ENCODE measurements at regions not wholly inside any gene's neighbourhood (a gene's known extent, or its start where the extent isn't known, plus 50 kb on each side); places are given as distances from the start of the nearest gene placed in this dataset.

- TF ChIP-seq CTCF (IDR thresholded peaks at IDR 0.05) (no peak), POLR2A (IDR thresholded peaks at IDR 0.05) (no peak), EP300 (IDR thresholded peaks at IDR 0.05) (no peak)
Observed at GRCh38 chr2:13195270-13195669, 478.5 kb downstream of the TRIB2 start.

Data from tibial nerve (tissue), 4 donors.